Loucy (cell line): ENCODE measurements at regions not wholly inside any gene's neighbourhood (a gene's known extent, or its start where the extent isn't known, plus 50 kb on each side); places are given as distances from the start of the nearest gene placed in this dataset.

Experiments
- EZH2phosphoT487 ChIP-seq: fragments of 200-600 bp; IDR thresholded peaks from 2 replicates; pipeline ENCODE4 v1.6.1; 2018; ENCODE audit warnings: antibody characterized with exemption, mild to moderate bottlenecking, moderate library complexity, borderline replicate concordance
- TF ChIP-seq, protein P1 (sequence below): fragments of 200-600 bp; sonication (generic); conservative IDR thresholded peaks from 2 replicates; pipeline ENCODE4 v1.5.1; 2014; ENCODE audit warnings: mild to moderate bottlenecking, antibody characterized with exemption, low read length

- TF ChIP-seq, protein P1, sequence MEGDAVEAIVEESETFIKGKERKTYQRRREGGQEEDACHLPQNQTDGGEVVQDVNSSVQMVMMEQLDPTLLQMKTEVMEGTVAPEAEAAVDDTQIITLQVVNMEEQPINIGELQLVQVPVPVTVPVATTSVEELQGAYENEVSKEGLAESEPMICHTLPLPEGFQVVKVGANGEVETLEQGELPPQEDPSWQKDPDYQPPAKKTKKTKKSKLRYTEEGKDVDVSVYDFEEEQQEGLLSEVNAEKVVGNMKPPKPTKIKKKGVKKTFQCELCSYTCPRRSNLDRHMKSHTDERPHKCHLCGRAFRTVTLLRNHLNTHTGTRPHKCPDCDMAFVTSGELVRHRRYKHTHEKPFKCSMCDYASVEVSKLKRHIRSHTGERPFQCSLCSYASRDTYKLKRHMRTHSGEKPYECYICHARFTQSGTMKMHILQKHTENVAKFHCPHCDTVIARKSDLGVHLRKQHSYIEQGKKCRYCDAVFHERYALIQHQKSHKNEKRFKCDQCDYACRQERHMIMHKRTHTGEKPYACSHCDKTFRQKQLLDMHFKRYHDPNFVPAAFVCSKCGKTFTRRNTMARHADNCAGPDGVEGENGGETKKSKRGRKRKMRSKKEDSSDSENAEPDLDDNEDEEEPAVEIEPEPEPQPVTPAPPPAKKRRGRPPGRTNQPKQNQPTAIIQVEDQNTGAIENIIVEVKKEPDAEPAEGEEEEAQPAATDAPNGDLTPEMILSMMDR = peak; percentile 39
- TF ChIP-seq EZH2phosphoT487 = no peak
Measured at GRCh38 chr18:2293109-2293839, 278.0 kb downstream of the METTL4 start.
